Activated CD8-positive, alpha-beta T cell treated with anti-CD3 and anti-CD28 coated beads for 36 hours (primary cell): ENCODE measurements at regions not wholly inside any gene's neighbourhood (a gene's known extent, or its start where the extent isn't known, plus 50 kb on each side); places are given as distances from the start of the nearest gene placed in this dataset.

Experiments used
- ATAC-seq: fragments of 200-7000 bp; cut with Tn5 transposase; one replicate; pipeline ENCODE4 v1.10.0; 2021; ENCODE audit warnings: mild to moderate bottlenecking, moderate library complexity
- CTCF ChIA-PET: fragments of 350-600 bp; sonication (Branson Sonifier 250); formaldehyde crosslinking; loops from one replicate; lab custom pipeline; 2021; ENCODE audit warnings: antibody characterized with exemption; lab: Charles Lee
- POLR2A ChIA-PET: fragments of 350-600 bp; sonication (Branson Sonifier 250); formaldehyde crosslinking; loops from one replicate; lab custom pipeline; 2021; ENCODE audit warnings: antibody characterized with exemption; lab: Charles Lee
- DNase-seq: peaks from one replicate; pipeline ENCODE4 v3.0.0-alpha.2; 2020
- H3K27ac Mint-ChIP-seq: one replicate; pipeline ENCODE4 v1.8.0; 2021; ENCODE audit warnings: mild to moderate bottlenecking, mixed read lengths
- H3K27me3 Mint-ChIP-seq: one replicate; pipeline ENCODE4 v1.8.0; 2021; ENCODE audit warnings: mixed read lengths
- H3K36me3 Mint-ChIP-seq: one replicate; pipeline ENCODE4 v1.8.0; 2021; ENCODE audit warnings: low read depth, mixed read lengths
- H3K4me1 Mint-ChIP-seq: one replicate; pipeline ENCODE4 v1.8.0; 2021; ENCODE audit warnings: low read depth, mixed read lengths
- H3K4me3 Mint-ChIP-seq: one replicate; pipeline ENCODE4 v1.8.0; 2021; ENCODE audit warnings: mild to moderate bottlenecking, moderate library complexity, mixed read lengths
- H3K9me3 Mint-ChIP-seq: one replicate; pipeline ENCODE4 v1.8.0; 2021; ENCODE audit warnings: mixed read lengths
- CTCF ChIP-seq: fragments of 200-600 bp; IDR thresholded peaks from one replicate; pipeline ENCODE4 v1.8.0; 2022; ENCODE audit warnings: antibody characterized with exemption, mild to moderate bottlenecking
- intact Hi-C: fragments of 100-400 bp; cut with micrococcal nuclease; formaldehyde crosslinking; loops from one replicate; pipeline ENCODE4 v1.10.0; 2022

- intact Hi-C loops, result no loop called here
- Mint-ChIP-seq H3K4me1 (no peaks in the 10 kb centered on the region), H3K27me3 (peaks cover 3% of the 10 kb centered on the region), H3K27ac (no peak overlapping the region), H3K4me3 (no peak overlapping the region), H3K36me3 (no peaks in the 10 kb centered on the region), H3K9me3 (no peaks in the 10 kb centered on the region)
- POLR2A ChIA-PET, result no interaction called here
- ATAC-seq (no peak), DNase-seq (no peak)
- no peak for TF ChIP-seq CTCF
- CTCF ChIA-PET, result interaction anchor here (0.8 kb wide), 1 partner anchor 51 kb away, joined by 3 read pairs; no protein-coding TSS in a partner anchor
These were observed 123.7 kb upstream of the CCL2 start for GRCh38 chr17:34131386-34131785.

DNA sequence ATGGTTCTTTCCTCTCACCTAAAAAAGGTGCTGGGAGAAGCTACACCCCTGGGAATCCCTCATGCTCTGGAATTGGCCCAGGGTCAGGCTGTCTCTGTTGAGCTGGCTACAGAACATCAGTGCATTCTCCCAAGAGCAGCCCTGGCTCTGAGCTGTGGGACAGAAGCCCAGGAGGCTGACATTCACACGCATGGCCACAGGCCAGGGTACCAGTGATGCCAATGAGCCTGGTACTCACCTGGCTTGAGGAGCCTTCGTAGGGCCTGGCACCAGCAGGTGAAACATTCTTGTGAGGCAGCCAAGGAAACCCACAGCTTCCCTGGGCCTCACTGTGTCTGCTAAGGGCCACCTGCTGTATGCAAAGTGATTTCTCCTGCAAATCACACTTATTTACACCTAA, 121.7 kb upstream of the CCL2 start:
- Mint-ChIP-seq H3K36me3 (no peaks in the 10 kb centered on the region), H3K4me1 (no peaks in the 10 kb centered on the region), H3K27ac (no peak overlapping the region), H3K9me3 (no peaks in the 10 kb centered on the region), H3K27me3 (peaks cover 5% of the 10 kb centered on the region), H3K4me3 (no peak overlapping the region)
- intact Hi-C loops, result no loop called here
- DNase-seq (no peak), ATAC-seq (no peak)
- no peak for TF ChIP-seq CTCF
- ChIA-PET CTCF (interaction anchor here (1.3 kb wide), 1 partner anchor 13 kb away, joined by 4 read pairs; no protein-coding TSS in a partner anchor), POLR2A (no interaction called here)

GRCh38 chr17:34135841-34136240, 119.2 kb upstream of the CCL2 start:
- H3K27me3 Mint-ChIP-seq, result peaks cover 15% of the 10 kb centered on the region
- no peak overlapping the region for H3K4me3 Mint-ChIP-seq
- TF ChIP-seq CTCF, result no peak
- H3K4me1 Mint-ChIP-seq, result no peaks in the 10 kb centered on the region
- no peaks in the 10 kb centered on the region for H3K9me3 Mint-ChIP-seq
- intact Hi-C loops, result no loop called here
- H3K36me3 Mint-ChIP-seq, result no peaks in the 10 kb centered on the region
- no peak overlapping the region for H3K27ac Mint-ChIP-seq
- ChIA-PET POLR2A (no interaction called here), CTCF (no interaction called here)
- DNase-seq (no peak), ATAC-seq (no peak)

GRCh38 chr17:34140006-34140405, 115.1 kb upstream of the CCL2 start:
- DNase-seq, result no peak
- H3K27ac Mint-ChIP-seq, result no peak overlapping the region
- no peaks in the 10 kb centered on the region for H3K9me3 Mint-ChIP-seq
- ATAC-seq, result no peak
- no peaks in the 10 kb centered on the region for H3K4me1 Mint-ChIP-seq
- ChIA-PET POLR2A (no interaction called here), CTCF (interaction anchor here (1.2 kb wide), 1 partner anchor 31 kb away, joined by 3 read pairs; no protein-coding TSS in a partner anchor)
- H3K4me3 Mint-ChIP-seq, result no peak overlapping the region
- no peak for TF ChIP-seq CTCF
- intact Hi-C loops, result no loop called here
- no peaks in the 10 kb centered on the region for H3K36me3 Mint-ChIP-seq
- peaks cover 19% of the 10 kb centered on the region for H3K27me3 Mint-ChIP-seq

GRCh38 chr17:34141590-34141989, 113.5 kb upstream of the CCL2 start:
- intact Hi-C loops, result no loop called here
- Mint-ChIP-seq H3K4me1 (no peaks in the 10 kb centered on the region), H3K36me3 (no peaks in the 10 kb centered on the region), H3K9me3 (no peaks in the 10 kb centered on the region), H3K27ac (no peak overlapping the region), H3K27me3 (peaks cover 23% of the 10 kb centered on the region), H3K4me3 (no peak overlapping the region)
- no peak for TF ChIP-seq CTCF
- no peak for DNase-seq
- POLR2A ChIA-PET, result no interaction called here
- ATAC-seq, result no peak
- CTCF ChIA-PET, result interaction anchor here (1.1 to 1.6 kb wide), 3 partner anchors 13 to 121 kb away, joined by 3 to 4 read pairs (median 3); no protein-coding TSS in a partner anchor
